Sigmoid colon (tissue), 4 donors: ENCODE measurements at regions not wholly inside any gene's neighbourhood (a gene's known extent, or its start where the extent isn't known, plus 50 kb on each side); places are given as distances from the start of the nearest gene placed in this dataset.
"Not testable (repeated sequence)": the region's sequence is repeated elsewhere in the genome, so short reads cannot be mapped to it uniquely, and the experiment has no call there.

Source experiments
- EP300 ChIP-seq, 4 donors: sonication (generic); formaldehyde crosslinking; IDR thresholded peaks; one replicate each; pipeline ENCODE4 v1.6.1; 2017; ENCODE audit warnings: antibody characterized with exemption in 4 of 4
- POLR2A ChIP-seq, 2 donors: fragments of 450-650 bp; IDR thresholded peaks; one replicate each; pipeline ENCODE4 v1.6.1; 2016; ENCODE audit warnings: antibody characterized with exemption in 2 of 2, mild to moderate bottlenecking in 2 of 2, moderate library complexity in 2 of 2
- POLR2AphosphoS5 ChIP-seq, 4 donors: sonication (generic); formaldehyde crosslinking; IDR thresholded peaks; one replicate each; pipeline ENCODE4 v1.6.1; 2017; ENCODE audit warnings: antibody characterized with exemption in 4 of 4
- TF ChIP-seq, protein P1 (sequence below), 4 experiments: fragments of 450-650 bp in 3 of 4; fragments of 200-600 bp in 1 of 4; IDR thresholded peaks; one replicate each; pipeline ENCODE4 v1.5.1; 2016 to 2019; ENCODE audit warnings: antibody characterized with exemption in 4 of 4, mild to moderate bottlenecking in 3 of 4, moderate library complexity in 2 of 4

DNA sequence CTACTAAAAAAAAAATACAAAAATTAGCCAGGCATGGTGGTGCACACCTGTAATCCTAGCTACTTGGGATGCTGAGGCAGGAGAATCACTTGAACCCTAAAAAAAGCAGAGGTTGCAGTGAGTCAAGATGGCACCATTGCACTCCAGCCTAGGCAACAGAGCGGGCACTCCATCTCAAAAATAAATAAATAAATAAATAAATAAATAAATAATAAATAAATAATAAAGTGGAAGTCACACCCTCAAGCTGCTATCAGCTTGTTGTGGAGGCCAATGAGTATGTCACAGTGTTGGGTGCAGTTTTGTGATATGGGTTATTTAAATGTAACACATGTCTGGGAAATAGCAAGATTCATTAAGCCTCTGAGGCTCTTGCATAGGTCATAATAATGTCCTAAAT is 153.9 kb downstream of the NR2F2 start:
- TF ChIP-seq, protein P1, sequence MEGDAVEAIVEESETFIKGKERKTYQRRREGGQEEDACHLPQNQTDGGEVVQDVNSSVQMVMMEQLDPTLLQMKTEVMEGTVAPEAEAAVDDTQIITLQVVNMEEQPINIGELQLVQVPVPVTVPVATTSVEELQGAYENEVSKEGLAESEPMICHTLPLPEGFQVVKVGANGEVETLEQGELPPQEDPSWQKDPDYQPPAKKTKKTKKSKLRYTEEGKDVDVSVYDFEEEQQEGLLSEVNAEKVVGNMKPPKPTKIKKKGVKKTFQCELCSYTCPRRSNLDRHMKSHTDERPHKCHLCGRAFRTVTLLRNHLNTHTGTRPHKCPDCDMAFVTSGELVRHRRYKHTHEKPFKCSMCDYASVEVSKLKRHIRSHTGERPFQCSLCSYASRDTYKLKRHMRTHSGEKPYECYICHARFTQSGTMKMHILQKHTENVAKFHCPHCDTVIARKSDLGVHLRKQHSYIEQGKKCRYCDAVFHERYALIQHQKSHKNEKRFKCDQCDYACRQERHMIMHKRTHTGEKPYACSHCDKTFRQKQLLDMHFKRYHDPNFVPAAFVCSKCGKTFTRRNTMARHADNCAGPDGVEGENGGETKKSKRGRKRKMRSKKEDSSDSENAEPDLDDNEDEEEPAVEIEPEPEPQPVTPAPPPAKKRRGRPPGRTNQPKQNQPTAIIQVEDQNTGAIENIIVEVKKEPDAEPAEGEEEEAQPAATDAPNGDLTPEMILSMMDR (IDR thresholded peaks at IDR 0.05) = not testable (repeated sequence)
- not testable (repeated sequence) for TF ChIP-seq POLR2AphosphoS5, POLR2A, EP300 (IDR thresholded peaks at IDR 0.05)
